Esophagus squamous epithelium (tissue), 5 donors: ENCODE measurements at regions not wholly inside any gene's neighbourhood (a gene's known extent, or its start where the extent isn't known, plus 50 kb on each side); places are given as distances from the start of the nearest gene placed in this dataset.

ENCODE experiments used
- DNase-seq: peaks from one replicate; lab custom pipeline; 2025; lab: John Stamatoyannopoulos, UW
- H3K27ac ChIP-seq, 4 donors: fragments of 200-600 bp; sonication (generic); one replicate each; pipeline ENCODE4 v1.5.1; 2016 to 2019; ENCODE audit warnings: mild to moderate bottlenecking in 1 of 4
- H3K27me3 ChIP-seq, 4 donors: fragments of 200-600 bp; sonication (generic); 1 replicate in 3 of 4; 2 replicates in 1 of 4; pipeline versions ENCODE4 v1.5.1 to v1.6.0; 2017 to 2021; ENCODE audit warnings: antibody characterized with exemption in 1 of 4
- H3K36me3 ChIP-seq, 3 donors: fragments of 200-600 bp; sonication (generic); one replicate each; pipeline ENCODE4 v1.5.1; 2016 to 2019
- H3K4me1 ChIP-seq, 3 donors: fragments of 200-600 bp; sonication (generic); one replicate each; pipeline ENCODE4 v1.5.1; 2017 to 2019
- H3K4me3 ChIP-seq, 4 donors: fragments of 200-600 bp; sonication (generic); 1 replicate in 3 of 4; 2 replicates in 1 of 4; pipeline ENCODE4 v1.5.1; 2016 to 2019; ENCODE audit warnings: mild to moderate bottlenecking in 2 of 4, moderate library complexity in 1 of 4
- H3K9me3 ChIP-seq, 3 donors: fragments of 200-600 bp; sonication (generic); one replicate each; pipeline ENCODE4 v1.5.1; 2016 to 2019
- CTCF ChIP-seq, 6 experiments: fragments of 450-650 bp in 4 of 6; fragments of 200-600 bp in 2 of 6; sonication (generic) in 2 of 6; IDR thresholded peaks; one replicate each; pipeline ENCODE4 v1.5.1; 2016 to 2019; ENCODE audit warnings: antibody characterized with exemption in 6 of 6, mild to moderate bottlenecking in 4 of 6, moderate library complexity in 4 of 6
- POLR2A ChIP-seq, 4 donors: fragments of 450-650 bp; IDR thresholded peaks; one replicate each; pipeline ENCODE4 v1.6.1; 2017; ENCODE audit warnings: antibody characterized with exemption in 4 of 4, mild to moderate bottlenecking in 4 of 4, moderate library complexity in 3 of 4
- WGBS, 2 donors: methylation state at CpG; one replicate each; pipeline ENCODE4 v1.1.5; 2018; 5-methylcytosine and 5-hydroxymethylcytosine counted together
- intact Hi-C: fragments of 100-400 bp; cut with DNase I; formaldehyde crosslinking; loops from one replicate; pipeline ENCODE4 v1.15.0; 2022
- donor health status: DM: yes; HTN: yes; CAD: no.

- H3K4me1 ChIP-seq, result no peaks in the 10 kb centered on the region
- H3K4me3 ChIP-seq, result no peak overlapping the region
- TF ChIP-seq CTCF (IDR thresholded peaks at IDR 0.05) (no peak), POLR2A (IDR thresholded peaks at IDR 0.05) (no peak)
- peak overlapping the region in 3 of 4 donors; percentile 7 to 31 (median 25) for H3K27ac ChIP-seq
- no peaks in the 10 kb centered on the region for H3K9me3 ChIP-seq
- DNase-seq, result no peak
- no peaks in the 10 kb centered on the region for H3K36me3 ChIP-seq
- intact Hi-C loops, result no loop called here
- no peaks in the 10 kb centered on the region for H3K27me3 ChIP-seq
- 40 to 62% methylated on average over 1 of the region's 1 CpG for WGBS, 2 donors
Observed at GRCh38 chr4:84166486-84166885, 332.6 kb downstream of the NKX6-1 start.

DNA sequence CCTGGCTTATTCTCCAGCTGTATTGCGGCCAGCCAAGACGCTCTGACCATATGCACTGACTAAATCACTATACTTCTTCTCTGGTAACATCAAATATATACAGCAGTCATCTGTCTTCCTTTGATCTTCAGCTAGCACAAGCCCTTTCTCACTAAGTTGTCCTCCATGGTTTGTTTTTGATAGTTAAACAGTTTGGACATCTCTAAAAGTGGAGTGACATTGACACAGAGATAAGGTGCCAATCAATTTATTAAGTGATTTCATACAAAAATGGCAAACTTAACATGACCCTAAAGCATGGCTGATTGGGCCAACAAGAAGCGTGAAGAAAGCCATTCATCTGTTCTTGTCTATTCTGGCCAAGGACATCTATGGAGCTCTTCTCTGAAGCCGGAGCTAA, 334.9 kb downstream of the NKX6-1 start:
- H3K4me3 ChIP-seq, result no peak overlapping the region
- intact Hi-C loops, result no loop called here
- DNase-seq, result no peak
- H3K27ac ChIP-seq, result no peak overlapping the region
- no peaks in the 10 kb centered on the region for H3K27me3 ChIP-seq
- H3K4me1 ChIP-seq, result no peaks in the 10 kb centered on the region
- TF ChIP-seq CTCF (IDR thresholded peaks at IDR 0.05) (no peak), POLR2A (IDR thresholded peaks at IDR 0.05) (no peak)
- no peaks in the 10 kb centered on the region for H3K36me3 ChIP-seq
- WGBS, 2 donors, result 68 to 83% methylated on average over 4 of the region's 4 CpGs
- no peaks in the 10 kb centered on the region for H3K9me3 ChIP-seq

GRCh38 chr4:84159762-84160161, 339.3 kb downstream of the NKX6-1 start:
- TF ChIP-seq CTCF (IDR thresholded peaks at IDR 0.05) (peak in 3 of 6 experiments; percentile 5 to 15 (median 7)), POLR2A (IDR thresholded peaks at IDR 0.05) (no peak)
- DNase-seq, result no peak
- WGBS, 2 donors, result 14% methylated on average over 5 of the region's 5 CpGs
- Histone ChIP-seq H3K36me3 (no peaks in the 10 kb centered on the region), H3K4me1 (no peaks in the 10 kb centered on the region), H3K9me3 (no peaks in the 10 kb centered on the region), H3K27ac (peak overlapping the region in 1 of 4 donors; percentile 44), H3K4me3 (no peak overlapping the region), H3K27me3 (no peaks in the 10 kb centered on the region)
- intact Hi-C loops, result no loop called here

- H3K9me3 ChIP-seq, result no peaks in the 10 kb centered on the region
- H3K4me1 ChIP-seq, result no peaks in the 10 kb centered on the region
- no peak overlapping the region for H3K4me3 ChIP-seq
- no peaks in the 10 kb centered on the region for H3K27me3 ChIP-seq
- intact Hi-C loops, result no loop called here
- WGBS, 2 donors, result 56 to 59% methylated on average over 5 of the region's 5 CpGs
- H3K36me3 ChIP-seq, result no peaks in the 10 kb centered on the region
- peak overlapping the region in 1 of 4 donors; percentile 44 for H3K27ac ChIP-seq
- TF ChIP-seq POLR2A (IDR thresholded peaks at IDR 0.05) (no peak), CTCF (IDR thresholded peaks at IDR 0.05) (no peak)
- DNase-seq, result no peak
Observed at GRCh38 chr4:84158670-84159069, 340.4 kb downstream of the NKX6-1 start.

GRCh38 chr4:84151574-84151973, 347.5 kb downstream of the NKX6-1 start:
- WGBS, 2 donors, result 55 to 58% methylated on average over 2 of the region's 2 CpGs
- Histone ChIP-seq H3K27me3 (no peaks in the 10 kb centered on the region), H3K27ac (no peak overlapping the region), H3K4me1 (no peaks in the 10 kb centered on the region), H3K36me3 (no peaks in the 10 kb centered on the region), H3K4me3 (no peak overlapping the region), H3K9me3 (no peaks in the 10 kb centered on the region)
- no peak for DNase-seq
- intact Hi-C loops, result no loop called here
- TF ChIP-seq POLR2A (IDR thresholded peaks at IDR 0.05) (no peak), CTCF (IDR thresholded peaks at IDR 0.05) (no peak)
